ENCODE measurements at regions not wholly inside any gene's neighbourhood (a gene's known extent, or its start where the extent isn't known, plus 50 kb on each side); places are given as distances from the start of the nearest gene placed in this dataset.
A peak's percentile ranks its signal among the peaks of the same experiment; 100 is the strongest.

- no peak for DNase-seq (ENCODE audit: low read depth)
- H3K4me3 ChIP-seq (ENCODE audit: low read depth, low read length): no peak overlapping the region
- no peak for TF ChIP-seq CTCF (IDR thresholded peaks at IDR 0.05; ENCODE audit: insufficient read depth, low read length)
These were observed 220.3 kb downstream of the HGF start for GRCh38 chr7:81549484-81550016.

GRCh38 chr7:81534996-81535395, 234.9 kb downstream of the HGF start:
- H3K4me3 ChIP-seq (ENCODE audit: low read depth, low read length): no peak overlapping the region
- no peak for TF ChIP-seq CTCF (IDR thresholded peaks at IDR 0.05; ENCODE audit: insufficient read depth, low read length)
- peak; percentile 25 for DNase-seq (ENCODE audit: low read depth)

GRCh38 chr7:81534446-81534845, 235.4 kb downstream of the HGF start:
- no peak for DNase-seq (ENCODE audit: low read depth)
- H3K4me3 ChIP-seq (ENCODE audit: low read depth, low read length): no peak overlapping the region
- TF ChIP-seq CTCF (IDR thresholded peaks at IDR 0.05; ENCODE audit: insufficient read depth, low read length): no peak

- DNase-seq (ENCODE audit: low read depth): peak; percentile 25
- no peak for TF ChIP-seq CTCF (IDR thresholded peaks at IDR 0.05; ENCODE audit: insufficient read depth, low read length)
- no peak overlapping the region for H3K4me3 ChIP-seq (ENCODE audit: low read depth, low read length)
These were observed 235.9 kb downstream of the HGF start for GRCh38 chr7:81533931-81534330.

- peak; percentile 5 for DNase-seq (ENCODE audit: low read depth)
- TF ChIP-seq CTCF (IDR thresholded peaks at IDR 0.05; ENCODE audit: insufficient read depth, low read length): no peak
- no peak overlapping the region for H3K4me3 ChIP-seq (ENCODE audit: low read depth, low read length)
These were observed 236.4 kb downstream of the HGF start for GRCh38 chr7:81533426-81533825.

GRCh38 chr7:81529785-81530184, 240.1 kb downstream of the HGF start:
- no peak overlapping the region for H3K4me3 ChIP-seq (ENCODE audit: low read depth, low read length)
- TF ChIP-seq CTCF (IDR thresholded peaks at IDR 0.05; ENCODE audit: insufficient read depth, low read length): no peak
- DNase-seq (ENCODE audit: low read depth): no peak

- DNase-seq (ENCODE audit: low read depth): no peak
- H3K4me3 ChIP-seq (ENCODE audit: low read depth, low read length): no peak overlapping the region
- TF ChIP-seq CTCF (IDR thresholded peaks at IDR 0.05; ENCODE audit: insufficient read depth, low read length): no peak
These were observed 242.2 kb downstream of the HGF start for GRCh38 chr7:81527651-81528050.
